Stimulated activated CD4-positive, alpha-beta T cell treated with anti-CD3 and anti-CD28 coated beads, Interleukin-15, amount 100 ng/mL, for 1 hour (primary cell): ENCODE measurements at regions not wholly inside any gene's neighbourhood (a gene's known extent, or its start where the extent isn't known, plus 50 kb on each side); places are given as distances from the start of the nearest gene placed in this dataset.

Source experiments
- DNase-seq, 2 donors: peaks; one replicate each; pipeline ENCODE4 v3.0.0-alpha.2; 2020; ENCODE audit warnings: low read depth in 1 of 2, low spot score in 1 of 2

DNA sequence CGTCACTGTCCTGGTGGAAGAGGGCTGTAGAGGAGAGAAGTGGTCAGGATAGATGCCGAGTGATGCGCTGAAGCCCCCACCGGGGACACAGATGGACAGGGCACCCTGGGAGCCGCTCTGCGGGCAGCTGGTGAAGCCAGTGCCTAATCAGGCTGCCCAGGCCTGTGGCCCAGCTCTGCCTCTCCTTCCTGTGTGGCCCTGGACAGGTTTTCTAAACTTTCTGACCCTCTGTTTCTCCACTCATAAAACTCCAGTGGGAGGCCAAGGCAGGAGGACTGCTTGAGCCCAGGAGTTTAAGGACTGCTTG is 86.1 kb downstream of the C5orf15 start:
- no peak for DNase-seq

DNA sequence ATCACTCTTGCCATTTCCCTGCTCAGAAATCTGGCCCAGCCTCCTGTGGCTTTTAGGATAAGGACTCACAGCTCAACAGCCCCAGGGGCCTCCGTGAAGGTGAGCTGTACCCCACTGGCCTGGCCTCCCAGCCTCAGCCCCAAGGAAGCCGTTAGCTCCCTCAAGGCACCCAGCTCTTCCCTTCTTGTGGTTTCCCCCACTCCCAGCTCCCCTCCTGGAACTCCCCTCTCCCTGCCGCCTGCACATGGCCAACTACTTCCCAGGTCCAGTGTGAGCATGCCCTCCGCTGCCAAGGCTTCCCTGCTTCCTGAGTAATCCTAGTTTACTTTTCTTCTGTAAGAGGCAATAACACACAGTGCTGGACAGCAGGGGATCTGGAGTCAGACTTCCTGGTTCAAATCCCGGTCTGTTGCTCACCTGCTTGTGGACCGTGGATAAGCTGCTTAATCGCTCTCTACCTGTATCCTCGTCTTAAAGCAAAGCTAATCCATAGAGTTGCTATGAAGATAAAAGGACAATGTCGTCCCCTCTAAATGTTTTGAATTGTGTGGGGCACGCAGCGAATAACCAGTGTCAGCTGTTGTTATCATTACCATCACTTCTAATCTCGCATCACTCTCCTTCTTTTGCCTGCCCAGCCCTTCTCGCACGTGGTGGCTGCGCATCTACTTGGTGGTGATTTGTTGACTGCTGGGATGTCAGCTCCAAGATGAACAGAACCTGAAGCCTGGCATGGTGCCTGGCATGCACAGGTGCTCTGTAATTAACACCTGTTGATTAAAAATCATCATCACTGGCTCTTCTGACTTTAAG is 86.6 kb downstream of the C5orf15 start:
- no peak for DNase-seq

DNA sequence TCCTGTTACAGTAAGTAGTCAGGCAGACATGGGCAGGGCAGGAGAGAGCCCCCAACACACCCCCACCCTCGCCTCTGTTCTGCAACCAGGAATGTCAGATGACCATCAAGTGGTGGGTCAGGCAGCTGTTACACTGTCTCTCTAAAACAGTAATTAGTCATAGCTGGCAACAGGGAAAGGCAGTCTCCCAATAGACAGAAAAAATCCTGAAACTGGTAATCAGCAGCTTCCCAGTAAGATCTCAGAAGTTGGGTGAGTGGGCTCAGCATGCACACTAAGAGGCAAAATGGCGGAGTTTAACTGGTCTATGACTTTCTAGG is 90.2 kb downstream of the C5orf15 start:
- DNase-seq, result no peak

DNA sequence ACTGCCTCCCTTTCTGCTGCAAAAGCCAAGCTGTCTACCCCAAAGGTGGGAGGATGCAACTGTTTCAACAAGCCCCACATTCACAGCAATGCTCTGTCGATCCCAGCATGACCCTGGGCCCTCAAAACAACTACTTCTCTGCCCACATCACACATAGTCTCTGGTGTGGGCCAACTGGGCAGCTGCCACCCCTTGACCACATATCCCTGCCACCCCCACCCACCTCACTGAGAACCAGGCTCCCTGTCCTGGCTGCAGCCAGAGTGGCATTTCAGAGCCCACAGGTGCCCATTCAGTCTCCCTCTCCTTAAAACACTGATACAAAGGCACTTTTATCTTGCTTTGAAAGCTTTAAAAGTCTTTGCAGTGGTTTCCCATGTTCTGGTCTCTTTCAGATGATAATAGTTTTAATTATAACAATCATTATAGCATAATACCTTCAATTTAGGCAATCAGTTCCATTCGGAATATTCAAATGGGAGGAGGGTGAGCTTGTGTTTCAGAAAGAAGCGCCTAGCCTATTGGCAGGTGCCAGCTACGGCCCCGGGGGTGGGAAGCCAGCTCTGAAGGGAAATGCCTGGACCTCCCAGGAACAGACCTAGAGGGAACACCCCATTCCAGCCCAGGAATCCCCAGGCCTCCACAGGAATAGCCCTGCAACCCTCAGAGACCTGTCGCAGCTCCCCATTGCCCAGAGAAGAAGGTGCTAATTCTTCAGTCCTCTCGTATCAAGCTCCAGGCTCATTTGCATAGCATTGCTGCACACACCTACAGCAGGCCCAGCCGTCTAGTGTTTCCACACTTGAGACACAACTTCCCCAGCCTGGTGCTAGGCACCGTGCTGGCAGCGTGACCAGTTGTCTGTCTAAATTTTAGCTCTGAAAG is 90.8 kb downstream of the C5orf15 start:
- DNase-seq, result no peak

GRCh38 chr5:133876266-133876665 is 92.2 kb downstream of the C5orf15 start:
- no peak for DNase-seq

- no peak for DNase-seq
These were observed 93.2 kb downstream of the C5orf15 start for GRCh38 chr5:133875179-133875578.

- DNase-seq, result no peak
These were observed 95.0 kb downstream of the C5orf15 start for GRCh38 chr5:133873449-133873848.

DNA sequence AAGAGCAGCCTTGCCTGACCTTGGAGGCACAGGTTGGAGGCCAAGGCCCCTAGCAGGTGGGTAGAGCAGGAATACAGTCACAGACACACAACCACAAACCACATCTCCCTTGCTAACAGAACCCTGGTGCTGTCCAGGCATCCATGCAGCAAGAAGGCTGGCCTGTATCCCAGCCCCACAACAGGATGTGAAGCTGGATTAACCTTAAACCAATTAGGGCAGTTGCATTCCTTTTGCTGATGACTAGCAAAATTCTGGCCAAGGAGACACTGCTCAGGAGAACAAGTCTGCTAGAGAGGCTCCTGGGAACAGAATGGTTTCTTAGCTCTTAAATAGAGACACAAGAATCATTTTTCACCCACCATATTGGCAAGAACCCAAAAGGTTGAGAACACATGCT is 97.8 kb downstream of the C5orf15 start:
- DNase-seq, result no peak

GRCh38 chr5:133869519-133870335 is 98.7 kb downstream of the C5orf15 start:
- DNase-seq, result no peak

DNA sequence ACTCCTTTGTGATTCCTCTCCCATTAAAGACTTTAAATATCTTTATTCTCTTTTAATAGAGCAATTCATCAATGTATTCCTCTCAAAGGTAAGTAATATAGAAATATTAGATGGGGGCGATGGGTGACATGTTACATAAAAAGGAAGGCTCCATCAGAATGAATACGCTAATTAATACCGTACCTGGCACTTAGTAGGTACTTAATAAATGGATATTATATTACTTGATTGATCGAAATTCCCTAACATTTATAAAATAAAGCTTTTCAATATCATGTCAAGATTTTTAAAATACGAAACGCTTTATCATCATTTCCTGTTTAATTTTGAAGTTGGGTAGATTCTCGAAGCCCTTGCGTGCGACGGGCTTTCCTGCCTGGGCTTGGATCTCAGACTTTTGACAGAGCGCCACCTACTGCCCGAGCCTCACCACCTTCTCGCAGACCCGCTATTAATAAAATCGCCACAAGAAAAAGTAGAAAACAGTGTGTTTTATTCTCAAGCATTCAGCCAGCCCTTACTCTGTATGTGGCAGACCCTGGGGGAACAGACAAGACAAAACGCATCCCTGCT is 99.4 kb downstream of the C5orf15 start:
- DNase-seq, result peak; percentile 33 to 69

DNA sequence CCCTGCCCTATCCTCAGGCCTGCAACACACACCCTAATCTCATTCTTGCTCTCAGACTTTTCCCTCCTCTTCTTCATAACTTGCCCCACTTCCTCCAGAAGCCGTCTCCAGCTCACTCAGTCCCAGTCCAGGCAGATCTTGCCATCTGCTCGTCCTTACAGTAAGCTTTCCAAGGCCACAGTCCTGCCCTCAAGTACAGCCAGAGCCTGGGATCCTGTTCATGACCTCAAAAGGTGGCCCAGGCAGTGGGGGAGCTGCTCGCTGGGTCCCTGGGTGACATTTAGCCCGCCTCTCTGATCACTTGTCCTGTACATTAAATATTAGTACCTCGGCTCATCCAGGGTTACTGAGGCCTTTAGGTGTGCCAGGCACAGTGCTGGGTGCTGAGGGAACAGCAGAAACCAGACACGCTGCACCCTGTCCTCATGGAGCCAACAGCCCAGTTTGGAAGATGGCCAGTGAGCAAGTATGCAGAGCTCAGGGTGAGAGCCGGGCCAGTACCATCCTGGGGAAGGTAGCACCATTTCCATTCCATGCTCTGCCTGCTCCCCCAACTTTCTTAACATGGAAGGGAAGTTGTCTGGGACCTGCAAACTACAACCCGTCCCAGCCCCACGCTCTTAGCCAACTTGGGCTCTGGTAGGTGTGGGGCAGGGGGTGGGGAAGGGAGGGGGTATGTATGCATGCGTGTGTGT is 100.4 kb downstream of the C5orf15 start:
- no peak for DNase-seq

DNA sequence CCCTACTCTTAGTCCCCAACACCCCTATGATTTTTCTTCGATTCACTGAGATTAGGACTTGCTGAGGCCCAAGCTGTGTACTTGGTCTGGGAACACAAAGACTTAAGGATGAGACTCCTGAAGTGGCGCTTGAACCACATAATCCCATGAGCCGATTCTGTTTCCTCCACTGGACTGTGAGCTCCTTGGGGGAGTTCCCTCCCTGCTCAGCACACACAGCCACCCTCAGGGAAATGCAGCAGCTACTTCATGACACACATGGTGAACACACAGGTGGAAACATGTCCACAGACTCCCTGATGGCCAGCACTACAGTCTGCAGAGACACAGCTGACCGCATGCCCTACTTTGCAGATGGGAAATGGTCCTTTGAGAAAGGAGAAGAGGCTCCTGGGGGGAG is 101.1 kb downstream of the C5orf15 start:
- DNase-seq, result no peak

DNA sequence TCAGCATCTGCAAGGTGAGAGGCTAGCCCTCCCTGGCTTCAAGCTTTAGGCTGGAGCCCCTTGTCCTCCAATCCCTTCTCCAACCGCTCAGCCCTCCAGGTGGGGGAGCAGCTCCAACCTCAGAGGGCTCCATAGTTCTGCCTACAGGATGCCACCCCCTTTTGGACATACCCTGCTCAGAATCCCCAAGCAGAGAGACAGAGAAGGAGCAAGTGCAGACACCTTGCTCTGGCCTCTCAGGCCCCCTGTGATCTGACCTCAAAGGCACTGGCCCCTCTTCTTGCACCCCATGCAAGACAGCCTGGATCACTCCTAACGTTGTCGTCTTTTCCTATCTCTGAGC is 101.6 kb downstream of the C5orf15 start:
- DNase-seq, result no peak

DNA sequence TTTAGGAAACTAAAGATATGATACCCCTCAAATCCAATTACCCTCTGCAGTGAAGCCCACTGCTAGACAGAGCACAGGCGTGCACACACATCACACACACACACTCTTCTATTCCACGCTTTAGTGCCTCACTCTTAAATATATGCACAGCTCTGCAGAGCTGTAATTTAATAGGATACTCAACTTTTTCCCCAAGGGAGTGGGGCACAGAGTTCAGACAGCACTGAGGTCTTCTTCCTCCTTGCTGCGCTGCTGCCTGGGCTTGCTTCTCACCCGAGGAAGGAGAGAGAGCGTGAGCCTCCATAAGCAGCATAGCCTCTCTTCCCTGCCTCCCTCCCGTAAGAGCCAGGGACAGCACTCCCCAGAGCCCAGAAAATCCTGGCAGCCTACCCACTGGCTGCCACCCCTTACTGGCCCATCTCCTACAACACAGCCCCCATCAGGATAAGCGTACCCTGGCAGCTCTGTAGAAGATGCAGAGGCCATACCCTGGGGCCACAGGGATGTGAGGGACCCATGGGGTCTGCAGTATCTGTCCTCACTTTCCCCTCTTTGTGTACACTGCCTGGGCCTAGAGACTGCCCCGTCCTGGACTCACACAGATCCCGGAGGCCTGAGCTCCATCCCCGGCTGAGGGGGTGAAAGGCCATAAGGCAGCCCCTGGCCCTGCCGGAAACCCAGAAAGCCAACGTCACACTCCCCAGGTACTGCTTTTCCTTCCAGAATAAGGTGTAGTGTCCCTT is 102.1 kb downstream of the C5orf15 start:
- DNase-seq, result no peak

GRCh38 chr5:133865113-133865512 is 103.3 kb downstream of the C5orf15 start:
- DNase-seq, result no peak

GRCh38 chr5:133864711-133865110 is 103.7 kb downstream of the C5orf15 start:
- no peak for DNase-seq

GRCh38 chr5:133863857-133864585 is 104.4 kb downstream of the C5orf15 start:
- no peak for DNase-seq

- DNase-seq, result peak in 1 of 2 donors; percentile 18
These were observed 107.2 kb downstream of the C5orf15 start for GRCh38 chr5:133861161-133861737.

GRCh38 chr5:133859073-133859472 is 109.4 kb downstream of the C5orf15 start:
- DNase-seq, result no peak
